H1 (cell line): ENCODE measurements at regions not wholly inside any gene's neighbourhood (a gene's known extent, or its start where the extent isn't known, plus 50 kb on each side); places are given as distances from the start of the nearest gene placed in this dataset.
"Not testable (repeated sequence)": the region's sequence is repeated elsewhere in the genome, so short reads cannot be mapped to it uniquely, and the experiment has no call there.

Experiments used
- CEBPB ChIP-seq: IDR thresholded peaks from 2 replicates; pipeline ENCODE4 v1.6.1; 2012; ENCODE audit warnings: low read depth, low read length
- EP300 ChIP-seq, 2 experiments: IDR thresholded peaks; 1 replicate in 1 of 2; 2 replicates in 1 of 2; pipeline ENCODE4 v1.6.1; 2011 to 2012; ENCODE audit warnings: low read depth in 2 of 2, low read length in 2 of 2, mild to moderate bottlenecking in 2 of 2, borderline replicate concordance in 1 of 2, inconsistent platforms in 1 of 2, moderate library complexity in 1 of 2
- POLR2A ChIP-seq, 2 experiments: IDR thresholded peaks; 1 replicate in 1 of 2; 2 replicates in 1 of 2; pipeline ENCODE4 v1.6.1; 2011; ENCODE audit warnings: low read depth in 2 of 2, low read length in 2 of 2, mild to moderate bottlenecking in 2 of 2; ENCODE audit errors: control extremely low read depth in 1 of 2
- RAD21 ChIP-seq, 2 experiments: IDR thresholded peaks in 1 of 2; conservative IDR thresholded peaks in 1 of 2; 2 replicates each; pipeline ENCODE4 v1.6.1; 2011; ENCODE audit warnings: low read depth in 2 of 2, low read length in 2 of 2, improper control_type of control experiment in 1 of 2, inconsistent platforms in 1 of 2, mild to moderate bottlenecking in 1 of 2, moderate library complexity in 1 of 2
- SIN3A ChIP-seq, 2 experiments: IDR thresholded peaks in 1 of 2; conservative IDR thresholded peaks in 1 of 2; 2 replicates each; pipeline ENCODE4 v1.6.1; 2011 to 2012; ENCODE audit warnings: low read length in 2 of 2, improper control_type of control experiment in 1 of 2, low read depth in 1 of 2, mild to moderate bottlenecking in 1 of 2
- SP1 ChIP-seq: IDR thresholded peaks from 2 replicates; pipeline ENCODE4 v1.6.1; 2011; ENCODE audit warnings: low read depth, low read length
- YY1 ChIP-seq: IDR thresholded peaks from 2 replicates; pipeline ENCODE4 v1.6.1; 2011; ENCODE audit warnings: low read depth, mild to moderate bottlenecking, low read length
- TF ChIP-seq, protein P1 (sequence below), 3 experiments: IDR thresholded peaks; 1 replicate in 2 of 3; 2 replicates in 1 of 3; pipeline versions ENCODE4 v1.5.1 to v1.6.1; 2011; ENCODE audit warnings: low read length in 3 of 3, mild to moderate bottlenecking in 3 of 3, inconsistent platforms in 2 of 3, low read depth in 1 of 3, moderate library complexity in 1 of 3; ENCODE audit not compliant: insufficient read depth in 1 of 3; ENCODE audit errors: control extremely low read depth in 1 of 3
- TF ChIP-seq, protein P2 (sequence below): IDR thresholded peaks from 2 replicates; pipeline ENCODE4 v1.6.1; 2012; ENCODE audit warnings: low read length, inconsistent platforms

DNA sequence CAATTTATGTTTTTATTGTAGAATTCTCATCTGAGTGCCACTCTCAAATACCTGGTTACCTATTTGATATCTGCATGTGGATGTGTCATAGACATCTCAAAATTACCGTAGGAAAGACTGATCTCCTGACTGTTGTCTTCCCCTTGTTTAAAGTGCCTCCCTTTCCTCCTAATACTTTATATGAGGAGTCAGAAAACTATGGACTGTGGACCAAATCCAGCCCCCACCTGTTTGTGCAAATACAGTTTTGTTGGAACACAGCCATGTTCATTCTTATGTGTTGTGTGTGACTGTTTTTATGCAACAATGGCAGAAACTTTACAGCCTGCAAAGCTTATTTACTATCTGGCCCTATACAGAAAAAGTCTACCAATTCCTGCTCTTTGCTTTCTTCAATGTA is 150.6 kb downstream of the NBPF8 start:
- not testable (repeated sequence) for TF ChIP-seq RAD21 (IDR thresholded peaks at IDR 0.05 in 1 of 2, conservative IDR thresholded peaks at IDR 0.05 in 1 of 2; ENCODE audit: low read depth in 2 of 2, low read length in 2 of 2); EP300 (IDR thresholded peaks at IDR 0.05; ENCODE audit: borderline replicate concordance in 1 of 2, low read depth in 2 of 2, low read length in 2 of 2); YY1; CEBPB; POLR2A (IDR thresholded peaks at IDR 0.05; ENCODE audit: control extremely low read depth in 1 of 2, low read depth in 2 of 2, low read length in 2 of 2); SP1; SIN3A (conservative IDR thresholded peaks at IDR 0.05 in 1 of 2, IDR thresholded peaks at IDR 0.05 in 1 of 2; ENCODE audit: low read depth in 1 of 2, low read length in 2 of 2)
- TF ChIP-seq, protein P1, sequence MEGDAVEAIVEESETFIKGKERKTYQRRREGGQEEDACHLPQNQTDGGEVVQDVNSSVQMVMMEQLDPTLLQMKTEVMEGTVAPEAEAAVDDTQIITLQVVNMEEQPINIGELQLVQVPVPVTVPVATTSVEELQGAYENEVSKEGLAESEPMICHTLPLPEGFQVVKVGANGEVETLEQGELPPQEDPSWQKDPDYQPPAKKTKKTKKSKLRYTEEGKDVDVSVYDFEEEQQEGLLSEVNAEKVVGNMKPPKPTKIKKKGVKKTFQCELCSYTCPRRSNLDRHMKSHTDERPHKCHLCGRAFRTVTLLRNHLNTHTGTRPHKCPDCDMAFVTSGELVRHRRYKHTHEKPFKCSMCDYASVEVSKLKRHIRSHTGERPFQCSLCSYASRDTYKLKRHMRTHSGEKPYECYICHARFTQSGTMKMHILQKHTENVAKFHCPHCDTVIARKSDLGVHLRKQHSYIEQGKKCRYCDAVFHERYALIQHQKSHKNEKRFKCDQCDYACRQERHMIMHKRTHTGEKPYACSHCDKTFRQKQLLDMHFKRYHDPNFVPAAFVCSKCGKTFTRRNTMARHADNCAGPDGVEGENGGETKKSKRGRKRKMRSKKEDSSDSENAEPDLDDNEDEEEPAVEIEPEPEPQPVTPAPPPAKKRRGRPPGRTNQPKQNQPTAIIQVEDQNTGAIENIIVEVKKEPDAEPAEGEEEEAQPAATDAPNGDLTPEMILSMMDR (IDR thresholded peaks at IDR 0.05; ENCODE audit: control extremely low read depth in 1 of 3, insufficient read depth in 1 of 3, low read depth in 1 of 3, low read length in 3 of 3), result not testable (repeated sequence)
- TF ChIP-seq, protein P2, sequence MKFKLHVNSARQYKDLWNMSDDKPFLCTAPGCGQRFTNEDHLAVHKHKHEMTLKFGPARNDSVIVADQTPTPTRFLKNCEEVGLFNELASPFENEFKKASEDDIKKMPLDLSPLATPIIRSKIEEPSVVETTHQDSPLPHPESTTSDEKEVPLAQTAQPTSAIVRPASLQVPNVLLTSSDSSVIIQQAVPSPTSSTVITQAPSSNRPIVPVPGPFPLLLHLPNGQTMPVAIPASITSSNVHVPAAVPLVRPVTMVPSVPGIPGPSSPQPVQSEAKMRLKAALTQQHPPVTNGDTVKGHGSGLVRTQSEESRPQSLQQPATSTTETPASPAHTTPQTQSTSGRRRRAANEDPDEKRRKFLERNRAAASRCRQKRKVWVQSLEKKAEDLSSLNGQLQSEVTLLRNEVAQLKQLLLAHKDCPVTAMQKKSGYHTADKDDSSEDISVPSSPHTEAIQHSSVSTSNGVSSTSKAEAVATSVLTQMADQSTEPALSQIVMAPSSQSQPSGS, result not testable (repeated sequence)
